ENCODE measurements at regions not wholly inside any gene's neighbourhood (a gene's known extent, or its start where the extent isn't known, plus 50 kb on each side); places are given as distances from the start of the nearest gene placed in this dataset.

- no peak overlapping the region for H3K23ac ChIP-seq (ENCODE audit: insufficient read length)
- no peaks in the 10 kb centered on the region for H3K27me3 ChIP-seq (replicated peaks in 1 of 4; ENCODE audit: control insufficient read depth in 3 of 4, extremely low read depth in 1 of 4, insufficient read depth in 3 of 4, low read length in 3 of 4)
- H3K18ac ChIP-seq (ENCODE audit: extremely low read depth, low read length) = no peak overlapping the region
- H3K4me2 ChIP-seq (ENCODE audit: insufficient read depth in 1 of 2, low read depth in 2 of 2, low read length in 2 of 2) = no peak overlapping the region
- no peak overlapping the region for H4K91ac ChIP-seq (replicated peaks; ENCODE audit: insufficient read length, low read length)
- H3K36me3 ChIP-seq (ENCODE audit: control insufficient read depth in 2 of 4, insufficient read depth in 4 of 4, low read length in 3 of 4) = no peaks in the 10 kb centered on the region
- no peak overlapping the region for H3K4me3 ChIP-seq (ENCODE audit: extremely low read depth in 1 of 4, insufficient read depth in 2 of 4, low read depth in 3 of 4, low read length in 4 of 4)
- H3K79me1 ChIP-seq (ENCODE audit: low read depth, low read length) = no peaks in the 10 kb centered on the region
- no peaks in the 10 kb centered on the region for H3K9me3 ChIP-seq (ENCODE audit: insufficient read depth in 2 of 2, low read depth in 1 of 2, low read length in 1 of 2)
- H2BK20ac ChIP-seq (ENCODE audit: low read length) = no peak overlapping the region
- WGBS, 2 experiments (ENCODE audit: extremely low coverage in 1 of 2, insufficient coverage in 1 of 2, insufficient read length in 1 of 2, insufficient replicate concordance in 2 of 2, low coverage in 1 of 2, low lambda C conversion rate in 2 of 2, missing lambda C conversion rate in 1 of 2) = 80% methylated on average over 2 of the region's 2 CpGs; no CpG with 5 or more reads in 1 of the 2 experiments
- POLR2A ChIA-PET (ENCODE audit: partially characterized antibody) = no interaction called here
- DNase-seq (ENCODE audit: low read depth in 1 of 2, low spot score in 2 of 2) = no peak
- no peak overlapping the region for H4K5ac ChIP-seq (ENCODE audit: insufficient read length, low read depth, low read length)
- H4K20me1 ChIP-seq (replicated peaks in 1 of 2; ENCODE audit: control insufficient read depth in 1 of 2, insufficient read depth in 2 of 2, low read length in 2 of 2) = no peaks in the 10 kb centered on the region
- no peak overlapping the region for H3K14ac ChIP-seq (ENCODE audit: insufficient read length)
- no peak overlapping the region for H2BK5ac ChIP-seq (ENCODE audit: low read depth, low read length)
- peaks cover 0 to 3% (median 0%) of the 10 kb centered on the region in 4 experiments; a peak in 1 of 7 replicates for H3K4me1 ChIP-seq (replicated peaks in 1 of 4; ENCODE audit: control insufficient read depth in 3 of 4, insufficient read depth in 4 of 4, low read length in 3 of 4)
- CTCF ChIA-PET (ENCODE audit: partially characterized antibody) = no interaction called here
- H3K4ac ChIP-seq (replicated peaks; ENCODE audit: insufficient read length, low read depth, low read length) = no peak overlapping the region
- no peak overlapping the region for H3K9ac ChIP-seq (replicated peaks in 1 of 4; ENCODE audit: extremely low read depth in 1 of 4, low read depth in 3 of 4, low read length in 3 of 4)
- no peak overlapping the region for H2AFZ ChIP-seq (ENCODE audit: low read length)
- no peaks in the 10 kb centered on the region for H3K23me2 ChIP-seq (ENCODE audit: low read depth, low read length)
- no peak overlapping the region for H2BK12ac ChIP-seq (ENCODE audit: low read depth, low read length)
- H3K27ac ChIP-seq (ENCODE audit: low read depth, low read length) = no peak overlapping the region
- H2AK5ac ChIP-seq (ENCODE audit: low read depth, low read length) = no peak overlapping the region
- H4K8ac ChIP-seq (ENCODE audit: extremely low read depth, insufficient read depth, low read length) = no peak overlapping the region
- H3K79me2 ChIP-seq (ENCODE audit: control insufficient read depth in 1 of 2, insufficient read depth in 2 of 2, low read length in 2 of 2) = no peaks in the 10 kb centered on the region
- no peak for FAIRE-seq
- H2BK15ac ChIP-seq (ENCODE audit: low read length) = no peak overlapping the region
- no peak overlapping the region for H3K56ac ChIP-seq (replicated peaks; ENCODE audit: insufficient read length, low read depth, low read length)
- no peak overlapping the region for H2BK120ac ChIP-seq (replicated peaks; ENCODE audit: low read depth, low read length)
- TF ChIP-seq JUND (IDR thresholded peaks at IDR 0.05; ENCODE audit: low read length) (no peak), NRF1 (IDR thresholded peaks at IDR 0.05; ENCODE audit: low read depth, low read length) (no peak)
- TF ChIP-seq, protein P1, sequence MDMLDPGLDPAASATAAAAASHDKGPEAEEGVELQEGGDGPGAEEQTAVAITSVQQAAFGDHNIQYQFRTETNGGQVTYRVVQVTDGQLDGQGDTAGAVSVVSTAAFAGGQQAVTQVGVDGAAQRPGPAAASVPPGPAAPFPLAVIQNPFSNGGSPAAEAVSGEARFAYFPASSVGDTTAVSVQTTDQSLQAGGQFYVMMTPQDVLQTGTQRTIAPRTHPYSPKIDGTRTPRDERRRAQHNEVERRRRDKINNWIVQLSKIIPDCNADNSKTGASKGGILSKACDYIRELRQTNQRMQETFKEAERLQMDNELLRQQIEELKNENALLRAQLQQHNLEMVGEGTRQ (IDR thresholded peaks at IDR 0.05; ENCODE audit: low read length) = no peak
Measured at GRCh38 chr16:65863236-65863635, 503.3 kb upstream of the CDH5 start.

All from H1 (cell line).